Neural progenitor cell (in vitro differentiated cells): ENCODE measurements at regions not wholly inside any gene's neighbourhood (a gene's known extent, or its start where the extent isn't known, plus 50 kb on each side); places are given as distances from the start of the nearest gene placed in this dataset.

Source experiments
- DNase-seq: peaks from one replicate; pipeline ENCODE4 v3.0.0-alpha.2; 2016; ENCODE audit warnings: low spot score
- H2AFZ ChIP-seq: fragments of 200-600 bp; sonication (generic); replicated peaks from 2 replicates; pipeline ENCODE4 v1.6.1; 2016; ENCODE audit warnings: antibody characterized with exemption
- H3F3A ChIP-seq: fragments of 200-600 bp; sonication (generic); 2 replicates; pipeline ENCODE4 v1.6.1; 2016; ENCODE audit warnings: antibody characterized with exemption, low read depth
- H3K27ac ChIP-seq: fragments of 200-600 bp; sonication (generic); 2 replicates; pipeline ENCODE4 v1.5.1; 2016; ENCODE audit warnings: mild to moderate bottlenecking
- H3K27me3 ChIP-seq: fragments of 200-600 bp; sonication (generic); 2 replicates; pipeline ENCODE4 v1.6.1; 2016; ENCODE audit warnings: mild to moderate bottlenecking, moderate library complexity
- H3K36me3 ChIP-seq: fragments of 200-600 bp; sonication (generic); 2 replicates; pipeline ENCODE4 v1.5.1; 2016
- H3K4me1 ChIP-seq: fragments of 200-600 bp; sonication (generic); 2 replicates; pipeline ENCODE4 v1.6.1; 2016; ENCODE audit warnings: mixed run types
- H3K4me2 ChIP-seq: fragments of 200-600 bp; sonication (generic); 2 replicates; pipeline ENCODE4 v1.6.1; 2016
- H3K4me3 ChIP-seq: fragments of 200-600 bp; sonication (generic); 2 replicates; pipeline ENCODE4 v1.5.1; 2016
- H3K79me2 ChIP-seq: fragments of 200-600 bp; sonication (generic); 2 replicates; pipeline ENCODE4 v1.6.1; 2016; ENCODE audit warnings: low read depth
- H3K9ac ChIP-seq: fragments of 200-600 bp; sonication (generic); 2 replicates; pipeline ENCODE4 v1.6.1; 2016
- H3K9me3 ChIP-seq: fragments of 200-600 bp; sonication (generic); 2 replicates; pipeline ENCODE4 v1.5.1; 2016; ENCODE audit warnings: low read depth
- H4K20me1 ChIP-seq: fragments of 200-600 bp; sonication (generic); 2 replicates; pipeline ENCODE4 v1.6.1; 2016; ENCODE audit warnings: low read depth
- H3K27ac Mint-ChIP-seq: 3 replicates; pipeline ENCODE4 v1.8.0; 2021; ENCODE audit warnings: mixed read lengths
- H3K27me3 Mint-ChIP-seq: 2 replicates; pipeline ENCODE4 v1.8.0; 2022; ENCODE audit warnings: low read depth, mild to moderate bottlenecking, inconsistent platforms, moderate library complexity, mixed read lengths; ENCODE audit not compliant: insufficient read depth
- H3K36me3 Mint-ChIP-seq: 3 replicates; pipeline ENCODE4 v1.8.0; 2021; ENCODE audit warnings: mixed read lengths
- H3K4me1 Mint-ChIP-seq: 3 replicates; pipeline ENCODE4 v1.8.0; 2021; ENCODE audit warnings: mixed read lengths
- H3K4me3 Mint-ChIP-seq: 3 replicates; pipeline ENCODE4 v1.8.0; 2021; ENCODE audit warnings: mild to moderate bottlenecking, moderate library complexity, mixed read lengths
- H3K9me3 Mint-ChIP-seq: 3 replicates; pipeline ENCODE4 v1.8.0; 2020; ENCODE audit warnings: mixed read lengths
- EZH2 ChIP-seq: fragments of 200-600 bp; sonication (generic); IDR thresholded peaks from 2 replicates; pipeline ENCODE4 v1.6.1; 2017; ENCODE audit warnings: antibody characterized with exemption, mild to moderate bottlenecking, moderate library complexity
- EZH2phosphoT487 ChIP-seq: fragments of 200-600 bp; sonication (generic); IDR thresholded peaks from 2 replicates; pipeline ENCODE4 v1.6.1; 2017; ENCODE audit warnings: antibody characterized with exemption
- TF ChIP-seq, protein P1 (sequence below): fragments of 200-600 bp; sonication (generic); IDR thresholded peaks from 2 replicates; pipeline ENCODE4 v1.5.1; 2017; ENCODE audit warnings: antibody characterized with exemption, mild to moderate bottlenecking

DNA sequence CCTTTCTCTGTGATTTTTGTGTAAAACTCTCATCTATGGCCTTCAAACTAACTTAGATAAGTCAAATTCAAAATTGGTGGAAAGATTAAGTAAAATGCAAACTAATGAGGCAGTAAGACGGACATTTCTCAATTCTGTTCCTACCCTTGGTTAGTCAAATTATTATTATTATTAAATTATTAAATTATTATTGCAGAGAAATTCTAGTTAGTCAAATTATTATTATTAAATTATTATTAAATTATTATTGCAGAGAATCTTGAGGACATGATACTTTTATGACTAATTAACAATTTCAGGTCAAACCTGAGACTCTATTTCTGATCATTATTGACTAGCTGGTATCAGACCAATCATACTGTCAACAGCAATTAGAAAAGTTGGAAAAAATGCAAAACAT lies 845.0 kb upstream of the NECTIN3 start:
- no peak overlapping the region for H3K4me3 Mint-ChIP-seq
- Histone ChIP-seq H3K9ac (no peak overlapping the region), H2AFZ (no peak overlapping the region), H3K36me3 (no peaks in the 10 kb centered on the region), H3K4me3 (no peak overlapping the region), H3K79me2 (no peaks in the 10 kb centered on the region), H3F3A (no peaks in the 10 kb centered on the region), H4K20me1 (no peaks in the 10 kb centered on the region), H3K9me3 (no peaks in the 10 kb centered on the region), H3K27ac (no peak overlapping the region), H3K27me3 (no peaks in the 10 kb centered on the region), H3K4me2 (no peak overlapping the region), H3K4me1 (no peaks in the 10 kb centered on the region)
- no peaks in the 10 kb centered on the region for H3K36me3 Mint-ChIP-seq
- H3K27ac Mint-ChIP-seq = no peak overlapping the region
- DNase-seq = no peak
- no peaks in the 10 kb centered on the region for H3K4me1 Mint-ChIP-seq
- H3K27me3 Mint-ChIP-seq = peaks cover 2% of the 10 kb centered on the region
- TF ChIP-seq, protein P1, sequence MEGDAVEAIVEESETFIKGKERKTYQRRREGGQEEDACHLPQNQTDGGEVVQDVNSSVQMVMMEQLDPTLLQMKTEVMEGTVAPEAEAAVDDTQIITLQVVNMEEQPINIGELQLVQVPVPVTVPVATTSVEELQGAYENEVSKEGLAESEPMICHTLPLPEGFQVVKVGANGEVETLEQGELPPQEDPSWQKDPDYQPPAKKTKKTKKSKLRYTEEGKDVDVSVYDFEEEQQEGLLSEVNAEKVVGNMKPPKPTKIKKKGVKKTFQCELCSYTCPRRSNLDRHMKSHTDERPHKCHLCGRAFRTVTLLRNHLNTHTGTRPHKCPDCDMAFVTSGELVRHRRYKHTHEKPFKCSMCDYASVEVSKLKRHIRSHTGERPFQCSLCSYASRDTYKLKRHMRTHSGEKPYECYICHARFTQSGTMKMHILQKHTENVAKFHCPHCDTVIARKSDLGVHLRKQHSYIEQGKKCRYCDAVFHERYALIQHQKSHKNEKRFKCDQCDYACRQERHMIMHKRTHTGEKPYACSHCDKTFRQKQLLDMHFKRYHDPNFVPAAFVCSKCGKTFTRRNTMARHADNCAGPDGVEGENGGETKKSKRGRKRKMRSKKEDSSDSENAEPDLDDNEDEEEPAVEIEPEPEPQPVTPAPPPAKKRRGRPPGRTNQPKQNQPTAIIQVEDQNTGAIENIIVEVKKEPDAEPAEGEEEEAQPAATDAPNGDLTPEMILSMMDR = no peak
- TF ChIP-seq EZH2 (no peak), EZH2phosphoT487 (no peak)
- peaks cover 3% of the 10 kb centered on the region for H3K9me3 Mint-ChIP-seq

GRCh38 chr3:110227991-110228390 lies 843.6 kb upstream of the NECTIN3 start:
- Mint-ChIP-seq H3K27ac (no peak overlapping the region), H3K9me3 (peaks cover 3% of the 10 kb centered on the region), H3K4me3 (no peak overlapping the region), H3K27me3 (peaks cover 2% of the 10 kb centered on the region), H3K4me1 (no peaks in the 10 kb centered on the region), H3K36me3 (no peaks in the 10 kb centered on the region)
- no peaks in the 10 kb centered on the region for H3K36me3 ChIP-seq
- no peaks in the 10 kb centered on the region for H4K20me1 ChIP-seq
- H3K9me3 ChIP-seq = no peaks in the 10 kb centered on the region
- no peak overlapping the region for H3K4me2 ChIP-seq
- no peak overlapping the region for H3K27ac ChIP-seq
- no peaks in the 10 kb centered on the region for H3K79me2 ChIP-seq
- no peaks in the 10 kb centered on the region for H3F3A ChIP-seq
- no peak overlapping the region for H3K4me3 ChIP-seq
- TF ChIP-seq EZH2phosphoT487 = no peak
- peak overlapping the region; percentile 28 for H2AFZ ChIP-seq
- no peaks in the 10 kb centered on the region for H3K27me3 ChIP-seq
- H3K4me1 ChIP-seq = no peaks in the 10 kb centered on the region
- no peak for DNase-seq
- H3K9ac ChIP-seq = no peak overlapping the region

DNA sequence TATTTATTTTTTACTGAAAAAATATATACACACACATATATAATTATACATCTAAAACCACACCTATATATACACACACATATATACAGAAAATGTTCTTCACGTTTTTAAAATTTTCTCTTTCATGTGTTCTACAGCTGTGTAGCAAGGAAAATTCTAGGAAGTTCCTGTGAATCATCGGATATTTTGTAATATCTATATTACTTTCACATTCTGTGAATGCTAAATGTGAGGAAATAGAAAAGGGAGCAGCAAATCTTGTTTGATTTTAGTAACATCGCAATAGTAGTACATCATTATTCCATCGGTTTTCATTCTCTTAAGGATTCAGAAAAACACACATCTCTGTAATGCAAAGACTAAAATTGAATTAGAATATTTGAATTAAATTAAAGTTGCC lies 836.8 kb upstream of the NECTIN3 start:
- H3K9me3 Mint-ChIP-seq = peaks cover 3% of the 10 kb centered on the region
- H3K27me3 ChIP-seq = no peaks in the 10 kb centered on the region
- H3K9ac ChIP-seq = no peak overlapping the region
- no peaks in the 10 kb centered on the region for H3K79me2 ChIP-seq
- H3K4me1 Mint-ChIP-seq = peaks cover 18% of the 10 kb centered on the region
- H2AFZ ChIP-seq = no peak overlapping the region
- H3K36me3 Mint-ChIP-seq = no peaks in the 10 kb centered on the region
- H3K9me3 ChIP-seq = no peaks in the 10 kb centered on the region
- no peak overlapping the region for H3K4me2 ChIP-seq
- H3K4me3 Mint-ChIP-seq = no peak overlapping the region
- H3K4me1 ChIP-seq = peaks cover 14% of the 10 kb centered on the region
- no peak overlapping the region for H3K27ac ChIP-seq
- H3K36me3 ChIP-seq = no peaks in the 10 kb centered on the region
- DNase-seq = no peak
- H3K4me3 ChIP-seq = no peak overlapping the region
- H3K27ac Mint-ChIP-seq = no peak overlapping the region
- no peaks in the 10 kb centered on the region for H4K20me1 ChIP-seq
- H3K27me3 Mint-ChIP-seq = peaks cover 2% of the 10 kb centered on the region
- TF ChIP-seq, protein P1 = no peak
- TF ChIP-seq EZH2phosphoT487 (no peak), EZH2 (no peak)
- H3F3A ChIP-seq = no peaks in the 10 kb centered on the region

DNA sequence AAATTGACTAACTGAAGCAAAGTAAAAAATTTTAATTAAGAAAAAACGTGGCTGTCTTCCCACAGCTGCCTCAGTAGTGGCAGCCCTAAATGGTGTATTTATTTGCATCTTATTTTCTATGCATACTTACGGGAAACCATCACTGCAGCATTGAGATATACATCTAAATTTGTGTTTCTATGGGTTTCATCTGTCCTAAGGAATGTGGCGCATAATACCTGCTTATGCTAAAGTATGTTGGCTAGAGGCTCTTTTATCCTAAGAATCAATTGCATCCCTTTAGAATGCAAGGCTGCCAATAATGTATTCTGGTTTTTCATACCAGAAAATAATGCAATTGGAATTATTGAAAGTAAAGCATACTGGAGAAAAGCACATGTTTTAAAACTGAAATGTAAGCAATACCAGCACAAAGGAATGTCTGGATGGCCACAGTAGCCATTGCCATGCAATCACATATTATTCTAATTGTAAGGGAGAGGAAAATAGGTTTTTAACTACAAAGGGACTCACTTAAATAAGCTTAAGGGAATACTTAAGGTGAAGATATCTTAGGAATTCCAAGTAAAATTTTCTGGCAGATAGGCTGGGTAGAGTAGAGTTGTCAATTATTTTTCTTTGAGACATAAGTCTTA lies 834.5 kb upstream of the NECTIN3 start:
- Histone ChIP-seq H4K20me1 (no peaks in the 10 kb centered on the region), H3K4me1 (peaks cover 14% of the 10 kb centered on the region), H3F3A (no peaks in the 10 kb centered on the region), H3K4me3 (no peak overlapping the region), H3K4me2 (peak overlapping the region; percentile 50), H3K9ac (no peak overlapping the region), H3K27me3 (no peaks in the 10 kb centered on the region), H3K36me3 (no peaks in the 10 kb centered on the region), H3K9me3 (no peaks in the 10 kb centered on the region), H2AFZ (peak overlapping the region; percentile 46), H3K27ac (no peak overlapping the region), H3K79me2 (no peaks in the 10 kb centered on the region)
- Mint-ChIP-seq H3K36me3 (no peaks in the 10 kb centered on the region), H3K27ac (peak overlapping the region; percentile 16), H3K4me3 (no peak overlapping the region), H3K27me3 (peaks cover 2% of the 10 kb centered on the region), H3K9me3 (no peaks in the 10 kb centered on the region), H3K4me1 (peaks cover 18% of the 10 kb centered on the region)
- no peak for DNase-seq
- TF ChIP-seq EZH2phosphoT487 (no peak), EZH2 (no peak)
- TF ChIP-seq, protein P1 = no peak
